GM18909 (cell line): ENCODE measurements at regions not wholly inside any gene's neighbourhood (a gene's known extent, or its start where the extent isn't known, plus 50 kb on each side); places are given as distances from the start of the nearest gene placed in this dataset.

ENCODE experiments used
- ATAC-seq: cut with Tn5 transposase; IDR thresholded peaks from one replicate; pipeline ENCODE4 v1.9.1; 2021; ENCODE audit warnings: mild to moderate bottlenecking; ENCODE audit not compliant: unreplicated experiment, poor library complexity

DNA sequence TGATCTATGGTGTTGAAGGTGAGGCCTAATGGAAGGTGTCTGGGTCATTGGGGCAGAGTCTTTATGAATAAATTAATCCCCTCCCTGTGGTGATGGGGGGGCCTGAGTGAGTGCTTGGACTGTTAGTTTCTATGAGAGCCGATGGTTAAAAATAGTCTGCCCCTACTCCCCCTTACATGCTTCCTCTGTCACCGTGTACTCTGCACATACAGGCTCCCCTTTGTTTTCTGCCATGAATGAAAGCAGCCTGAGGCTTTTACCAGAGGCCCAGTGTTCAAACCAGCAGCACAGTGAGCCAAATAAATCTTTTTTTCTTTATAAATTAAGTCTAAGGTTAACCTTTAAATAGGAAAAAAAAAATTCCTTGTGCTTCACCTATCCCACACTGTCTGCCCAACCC lies 657.0 kb downstream of the AMY1C start:
- no peak for ATAC-seq

DNA sequence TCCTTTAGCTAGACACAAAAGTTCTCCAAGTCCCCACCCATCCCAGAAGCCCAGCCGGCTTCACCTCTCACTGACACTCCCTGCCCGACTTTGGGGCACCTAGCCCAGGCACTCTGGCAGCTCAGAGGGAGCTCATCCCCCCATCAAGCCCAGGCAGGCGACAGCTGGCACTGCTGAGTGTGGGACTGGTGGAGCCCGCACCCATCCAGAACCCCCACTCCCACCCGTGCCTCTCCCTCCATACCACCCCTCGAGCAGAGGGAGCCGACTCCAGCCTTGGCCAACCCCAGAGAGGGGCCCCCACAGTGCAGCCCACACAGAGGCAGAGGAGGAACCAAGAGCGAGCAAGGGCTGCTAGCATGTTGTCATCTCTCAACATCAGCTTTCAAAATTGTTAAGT lies 658.6 kb downstream of the AMY1C start:
- no peak for ATAC-seq

DNA sequence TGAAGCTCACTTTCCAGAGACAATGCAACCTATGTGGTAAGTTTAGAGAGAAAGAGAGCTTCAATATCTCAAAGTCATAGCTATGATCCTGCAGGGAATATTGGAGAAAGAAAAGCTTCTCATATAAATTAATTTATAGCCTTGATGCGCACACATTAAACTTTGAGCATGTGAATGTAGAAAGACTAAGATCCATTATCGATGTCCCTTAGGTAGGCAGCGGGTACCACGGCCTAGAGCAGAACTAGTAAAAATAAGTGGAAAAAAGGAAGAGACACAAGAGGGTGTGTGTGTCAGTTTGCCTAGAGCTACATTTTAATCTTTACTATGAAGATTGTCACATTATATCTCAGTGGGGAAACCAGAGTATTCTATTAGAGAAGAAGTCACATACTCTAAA lies 685.6 kb downstream of the AMY1C start:
- ATAC-seq, result no peak

DNA sequence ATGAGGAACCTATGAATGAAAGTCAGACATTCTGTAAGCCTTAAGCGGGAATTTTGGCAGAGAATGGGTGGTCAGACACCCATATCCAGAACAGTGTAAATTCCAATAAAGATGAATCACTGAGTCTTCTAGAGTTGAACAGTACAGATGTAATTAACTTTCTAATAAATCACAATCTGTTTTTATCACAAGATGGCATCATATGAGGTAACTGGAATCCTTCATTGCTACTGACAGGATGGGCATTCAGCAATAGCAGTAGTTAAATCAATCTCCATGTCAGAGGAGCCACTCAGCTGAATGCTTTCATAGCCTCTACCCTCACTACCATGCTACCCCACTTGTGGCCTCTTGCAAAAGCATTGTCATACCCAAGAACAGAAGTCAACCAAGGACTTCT lies 690.3 kb downstream of the AMY1C start:
- no peak for ATAC-seq

DNA sequence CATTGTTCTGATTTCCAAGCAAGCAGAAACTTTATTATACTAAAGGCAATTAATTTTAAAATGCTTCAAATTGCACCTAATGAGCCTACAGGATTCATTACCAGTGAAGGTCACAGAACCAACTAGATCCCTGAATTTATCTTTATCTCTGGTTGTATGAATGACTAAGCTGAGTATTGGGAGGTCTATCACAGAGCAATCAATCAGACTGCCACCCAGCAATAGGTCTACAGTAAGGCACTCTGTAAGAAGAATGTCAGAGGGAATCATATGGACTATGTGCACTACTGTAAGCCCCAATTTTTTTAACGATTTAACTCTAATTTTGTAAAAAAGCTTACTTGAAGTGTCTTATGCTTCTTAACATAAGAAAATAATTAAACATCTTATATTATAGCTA lies 707.0 kb downstream of the AMY1C start:
- no peak for ATAC-seq

DNA sequence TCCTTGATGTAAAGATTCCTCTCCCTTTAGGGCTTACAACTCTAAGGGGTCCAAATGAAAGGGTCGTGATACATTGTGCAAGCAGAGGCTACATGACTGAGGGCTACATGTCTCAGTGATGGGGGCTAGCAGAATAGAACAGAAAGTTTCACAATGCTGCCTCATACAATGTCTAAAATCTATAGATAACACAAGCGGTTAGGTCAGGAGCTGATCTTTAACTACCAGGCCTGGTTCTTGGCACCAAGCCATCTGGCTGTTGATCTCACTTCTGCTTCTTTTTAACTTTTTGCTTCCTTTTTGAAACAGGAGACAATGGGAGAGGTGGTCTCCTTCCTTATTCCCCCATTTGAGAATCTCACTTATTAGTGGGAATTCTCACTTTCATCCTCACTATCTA lies 710.2 kb downstream of the AMY1C start:
- no peak for ATAC-seq

DNA sequence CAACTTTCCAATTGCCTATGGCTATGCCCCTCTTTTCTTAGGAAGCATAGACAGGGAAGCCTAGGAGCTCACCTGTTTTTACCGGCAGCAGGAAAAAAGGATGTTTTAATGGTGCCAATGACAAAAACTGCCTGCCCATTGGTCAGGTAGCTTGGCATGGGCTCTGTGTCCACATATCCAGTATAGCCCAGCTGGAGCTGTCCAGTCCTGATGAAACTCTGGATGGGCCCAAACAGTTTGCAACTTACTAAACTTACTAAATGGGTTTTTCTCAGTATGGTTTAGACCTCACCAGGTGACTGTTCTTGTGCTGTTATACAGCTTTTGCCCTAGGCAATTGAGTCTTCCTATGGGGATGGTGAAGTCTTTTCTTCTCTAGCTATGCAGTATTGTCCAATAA lies 711.2 kb downstream of the AMY1C start:
- ATAC-seq, result no peak

DNA sequence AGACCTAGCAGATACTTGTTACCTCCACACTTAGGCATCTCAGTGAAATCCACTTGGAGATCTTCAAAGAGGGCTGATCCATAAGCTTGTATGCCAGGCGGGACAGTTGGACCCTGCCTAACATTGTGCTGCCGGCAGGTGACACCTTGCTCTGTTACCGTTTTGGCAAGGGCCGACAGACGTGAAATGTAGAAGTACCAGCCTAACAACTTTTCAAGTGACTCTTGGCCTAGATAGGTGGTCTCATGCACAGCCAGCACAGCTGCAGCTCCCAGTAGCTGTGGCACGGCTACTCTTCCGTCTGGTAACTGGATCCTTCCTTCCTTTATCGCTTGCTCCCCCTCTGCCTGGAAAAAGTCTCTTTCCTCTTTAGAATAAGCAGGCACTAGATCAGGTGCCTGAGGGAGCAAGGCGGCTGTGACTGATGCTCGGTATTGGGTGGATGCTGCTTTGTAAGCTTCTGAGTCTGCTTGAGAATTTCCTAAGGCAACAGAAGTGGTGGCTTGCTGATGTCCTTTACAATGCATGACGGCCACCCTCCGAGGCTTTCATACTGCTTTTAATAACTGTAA lies 713.5 kb downstream of the AMY1C start:
- no peak for ATAC-seq

DNA sequence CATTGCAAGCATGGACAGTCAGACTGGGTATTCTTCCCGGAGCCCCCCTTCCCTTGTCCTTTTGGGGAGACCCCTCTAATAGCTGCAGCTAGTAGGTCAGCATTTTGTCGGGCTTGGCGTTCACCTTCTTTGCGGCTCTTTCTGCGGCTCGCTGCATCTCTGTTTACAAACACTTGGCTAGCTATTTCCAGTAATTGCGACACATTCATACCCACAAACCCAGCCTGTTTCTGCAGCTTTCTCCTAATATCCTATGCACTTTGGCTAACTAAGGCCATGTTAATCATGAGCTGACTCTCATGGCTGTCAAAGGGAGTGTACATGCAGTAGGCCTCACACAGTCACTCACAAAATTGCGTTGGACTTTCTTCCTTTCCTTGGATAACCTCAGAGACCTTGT lies 716.4 kb downstream of the AMY1C start:
- ATAC-seq, result no peak

DNA sequence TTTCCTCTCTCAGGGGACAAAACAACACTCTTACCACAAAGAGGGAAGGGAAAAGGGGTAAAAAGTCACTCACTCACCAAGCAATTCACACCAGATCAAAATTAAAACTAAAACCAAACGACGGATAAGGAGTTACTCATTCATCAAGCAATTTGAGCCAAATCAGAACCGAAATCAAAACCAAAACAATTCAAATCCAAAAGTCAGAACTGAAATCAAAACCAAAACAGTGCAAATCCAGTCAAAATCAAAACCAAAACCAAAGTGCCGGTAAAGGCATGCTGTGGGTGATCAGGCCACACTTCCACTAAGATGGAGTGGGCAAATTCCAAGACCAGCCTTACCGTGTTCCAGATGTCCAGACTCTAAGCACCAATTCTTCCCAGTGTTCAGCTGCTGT lies 717.9 kb downstream of the AMY1C start:
- ATAC-seq, result peak; percentile 40

DNA sequence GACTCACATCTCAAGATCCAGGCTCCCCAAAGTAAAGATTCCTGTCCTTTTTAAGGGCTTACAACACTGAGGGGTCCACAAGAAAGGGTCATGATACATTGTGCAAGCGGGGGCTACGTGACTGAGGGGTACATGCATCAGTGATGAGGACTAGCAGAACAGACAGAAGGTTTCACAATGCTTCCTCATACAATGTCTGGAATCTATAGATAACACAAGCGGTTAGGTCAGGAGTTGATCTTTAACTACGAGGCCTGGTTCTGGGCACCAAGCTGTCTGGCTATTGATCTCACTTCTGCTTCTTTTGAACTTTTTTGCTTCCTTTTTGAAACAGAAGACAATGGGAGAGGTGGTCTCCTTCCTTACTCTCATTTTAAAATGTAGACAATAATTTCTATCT lies 718.6 kb downstream of the AMY1C start:
- ATAC-seq, result peak; percentile 58

DNA sequence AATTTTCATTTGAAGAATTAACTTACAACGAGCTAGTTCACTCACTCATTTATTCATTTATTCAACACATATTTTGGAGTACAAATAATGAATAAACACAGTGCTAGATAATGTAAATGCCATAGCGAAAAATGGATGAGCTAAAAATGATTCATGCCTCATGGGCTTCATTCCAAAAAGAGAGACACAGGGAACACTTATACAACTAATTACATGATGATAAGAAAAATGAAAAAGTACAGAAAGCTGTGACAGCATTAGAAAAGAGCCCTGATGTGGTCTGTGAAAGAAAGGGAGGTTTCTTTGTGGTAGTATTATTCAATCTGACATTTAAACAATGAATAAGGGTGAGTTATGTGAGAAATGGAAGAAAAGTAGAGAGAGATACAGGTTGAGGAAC lies 726.4 kb downstream of the AMY1C start:
- no peak for ATAC-seq

DNA sequence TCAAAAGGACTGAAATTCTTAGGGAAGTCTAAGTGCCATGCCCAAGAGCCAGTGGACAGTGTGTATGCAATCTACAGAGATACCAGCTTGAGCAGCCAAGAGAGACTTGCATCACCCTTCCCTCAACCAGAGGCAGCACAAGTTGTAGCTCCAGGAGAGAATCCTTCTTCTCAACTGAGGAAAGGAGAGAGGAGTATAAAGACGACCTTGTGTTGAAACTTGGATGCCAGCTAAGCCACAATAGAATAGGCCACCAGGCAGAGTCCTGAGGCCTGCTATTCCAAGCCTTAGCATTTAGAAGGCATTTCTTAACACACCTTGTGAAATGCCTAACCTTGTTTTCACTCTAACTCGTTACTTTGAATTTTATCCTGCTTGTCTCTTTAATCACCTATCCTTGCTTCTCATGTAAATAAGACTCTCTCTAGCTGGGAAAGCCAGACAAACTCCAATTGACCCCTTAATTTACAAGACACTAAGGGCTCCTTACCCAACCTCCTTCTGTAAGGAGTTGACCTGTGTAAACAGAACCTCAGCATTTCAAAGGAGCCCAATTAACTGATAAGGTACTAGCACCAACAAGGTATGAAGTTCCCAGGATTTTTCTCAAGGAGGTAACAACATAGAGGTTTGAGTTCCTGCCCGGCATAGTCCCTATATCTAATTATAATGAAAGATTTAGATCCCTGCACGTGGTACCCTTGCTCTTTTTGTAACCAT lies 738.8 kb downstream of the AMY1C start:
- no peak for ATAC-seq

DNA sequence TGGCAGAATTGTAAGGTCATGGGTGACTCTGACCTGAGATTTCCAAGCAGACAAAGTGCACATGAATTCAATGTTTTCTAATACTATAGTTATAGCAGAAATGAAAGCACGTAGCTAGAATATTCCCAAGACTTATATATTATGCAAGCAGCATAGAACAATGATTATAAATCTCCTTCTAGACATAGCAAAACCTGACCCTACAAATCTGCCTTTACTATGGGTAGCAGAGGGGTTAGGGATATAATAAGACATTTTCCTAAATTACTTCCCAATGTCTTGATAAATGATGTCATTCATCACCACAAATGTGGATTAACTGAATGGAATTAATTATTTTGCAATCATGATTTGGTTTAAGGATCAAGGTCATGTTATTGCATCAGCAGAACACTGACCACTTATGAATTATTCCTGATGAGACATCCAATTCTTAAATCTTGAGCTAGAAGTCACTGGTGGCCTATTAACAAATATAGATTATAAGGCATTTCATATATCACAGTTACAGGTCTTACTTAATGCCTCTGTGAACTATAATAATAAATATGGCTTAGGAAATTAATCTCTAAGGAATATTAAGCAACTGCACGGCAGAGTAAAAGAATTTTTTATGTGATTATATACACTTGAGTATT lies 776.6 kb downstream of the AMY1C start:
- ATAC-seq, result no peak

DNA sequence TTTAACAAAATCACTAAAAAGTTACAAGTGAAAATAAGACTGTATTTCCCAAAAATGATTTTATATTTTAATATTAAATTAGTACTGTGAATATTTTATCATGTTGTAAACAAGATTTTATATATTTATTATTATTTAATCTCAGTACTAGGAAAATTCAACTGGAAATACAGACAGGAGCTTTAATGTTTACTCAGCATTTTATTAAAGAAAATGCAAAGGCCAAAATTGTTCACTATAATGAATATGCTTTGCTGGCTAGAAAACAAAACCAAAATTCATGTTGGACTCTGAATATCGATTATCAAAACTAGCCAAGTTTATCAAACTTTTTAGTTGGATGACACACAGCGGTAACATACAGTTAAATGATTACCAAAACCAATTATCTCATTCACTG lies 782.3 kb downstream of the AMY1C start:
- no peak for ATAC-seq

DNA sequence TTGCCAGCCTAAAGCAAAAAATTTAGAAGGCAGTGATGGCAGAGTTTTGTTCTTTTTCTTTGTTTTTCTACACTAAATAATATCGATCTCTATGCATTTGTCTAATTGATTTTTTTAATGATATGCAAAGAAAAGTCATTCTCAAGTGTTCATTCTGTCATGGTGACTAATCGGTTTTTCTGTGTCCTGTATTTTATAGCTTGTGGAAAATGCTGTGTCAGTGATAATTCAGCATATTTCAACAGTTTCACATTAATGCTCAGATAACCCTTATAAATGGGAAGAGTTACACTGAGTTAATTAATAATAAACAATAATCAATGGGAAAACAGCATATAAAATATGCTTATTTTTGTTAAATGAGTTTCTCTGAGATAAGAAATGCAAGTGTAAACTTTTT lies 824.9 kb downstream of the AMY1C start:
- no peak for ATAC-seq

DNA sequence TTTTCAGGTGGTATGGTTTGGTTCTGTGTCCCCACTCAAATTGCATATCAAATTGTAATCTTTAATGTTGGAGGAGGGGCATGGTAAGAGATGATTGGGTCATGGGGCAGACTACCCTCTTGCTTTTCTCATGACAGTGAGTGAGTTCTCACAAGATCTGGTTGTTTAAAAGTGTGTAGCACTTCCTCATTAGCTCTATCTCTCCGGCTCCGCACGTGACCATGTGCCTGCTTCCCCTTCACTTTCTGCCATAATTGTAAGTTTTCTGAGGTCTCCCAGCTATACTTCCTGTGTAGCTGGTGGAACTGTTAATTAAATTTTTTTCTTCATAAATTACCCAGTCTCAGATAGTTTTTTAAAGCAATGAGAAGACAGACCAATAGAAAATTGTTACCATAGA lies 843.2 kb downstream of the AMY1C start:
- ATAC-seq, result peak; percentile 22

DNA sequence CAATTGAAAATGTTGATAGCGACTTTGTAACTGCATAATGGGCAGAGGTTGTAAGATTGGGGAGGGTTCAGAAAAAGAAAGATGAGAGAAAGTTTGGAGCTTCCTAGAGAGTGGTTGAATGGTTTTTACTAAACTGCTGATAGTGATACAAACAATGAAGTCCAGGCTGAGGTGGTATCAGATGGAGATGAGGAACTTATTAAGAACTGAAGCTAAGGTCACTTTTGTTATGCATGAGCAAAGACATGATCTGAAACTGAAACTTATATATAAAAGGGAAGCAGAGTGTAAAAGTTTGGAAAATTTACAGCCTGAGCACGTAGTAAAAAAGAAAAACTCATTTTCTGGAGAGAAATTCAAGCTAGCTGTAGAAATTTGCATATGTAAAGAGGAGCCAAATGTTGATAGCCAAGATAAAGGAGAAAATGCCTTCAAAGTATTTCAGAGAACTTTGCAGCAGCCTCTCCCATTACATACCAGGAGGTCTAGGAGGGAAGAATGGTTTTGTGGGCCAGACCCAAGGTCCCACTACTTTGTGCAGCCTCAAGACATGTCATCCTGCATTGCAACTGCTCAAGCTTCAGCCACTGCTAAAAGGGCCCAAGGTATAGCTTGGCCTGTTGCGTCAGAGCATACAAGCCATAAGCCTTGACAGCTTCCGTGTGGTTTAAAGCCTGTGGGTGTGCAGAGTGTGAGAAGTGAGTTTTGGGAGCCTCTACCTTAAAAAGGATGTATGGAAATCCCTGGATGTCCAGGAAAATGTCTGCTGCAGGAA lies 843.9 kb downstream of the AMY1C start:
- ATAC-seq, result peak; percentile 59

DNA sequence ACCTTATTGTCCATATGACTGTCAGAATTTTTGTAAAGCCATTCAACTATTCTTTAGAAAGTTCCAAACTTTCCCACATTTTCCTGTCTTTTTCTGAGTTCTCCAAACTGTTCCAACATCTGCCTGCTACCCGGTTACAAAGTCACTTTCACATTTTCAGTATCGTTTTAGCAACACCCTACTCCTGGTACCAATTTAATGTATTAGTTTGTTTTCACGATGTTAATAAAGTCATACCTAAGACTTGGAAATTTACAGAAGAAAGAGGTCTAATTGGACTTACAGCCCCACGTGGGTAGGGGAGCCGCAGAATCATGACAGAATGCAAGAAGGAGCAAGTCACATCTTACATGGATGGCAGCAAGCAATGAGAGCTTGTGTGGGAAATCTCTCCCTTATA lies 867.8 kb downstream of the AMY1C start:
- ATAC-seq, result no peak

DNA sequence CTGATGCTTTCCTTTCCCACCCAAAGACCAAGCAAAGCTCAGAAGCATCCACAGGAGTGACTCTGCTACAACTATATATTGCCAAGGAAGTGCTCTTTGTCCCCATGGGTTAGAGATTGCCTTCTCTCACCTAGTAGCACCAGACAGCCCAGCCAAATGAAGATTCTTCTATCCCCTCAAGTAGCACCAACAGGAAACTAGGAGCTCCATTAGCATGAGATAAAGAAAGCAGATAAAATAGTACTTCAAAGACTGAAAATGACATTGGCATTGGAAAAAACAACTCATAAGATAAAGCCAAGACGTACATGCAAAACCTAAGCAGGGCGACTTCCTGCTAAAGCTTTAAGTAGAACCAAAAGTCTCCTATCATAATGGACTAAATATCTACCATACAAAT lies 871.5 kb downstream of the AMY1C start:
- ATAC-seq, result no peak

DNA sequence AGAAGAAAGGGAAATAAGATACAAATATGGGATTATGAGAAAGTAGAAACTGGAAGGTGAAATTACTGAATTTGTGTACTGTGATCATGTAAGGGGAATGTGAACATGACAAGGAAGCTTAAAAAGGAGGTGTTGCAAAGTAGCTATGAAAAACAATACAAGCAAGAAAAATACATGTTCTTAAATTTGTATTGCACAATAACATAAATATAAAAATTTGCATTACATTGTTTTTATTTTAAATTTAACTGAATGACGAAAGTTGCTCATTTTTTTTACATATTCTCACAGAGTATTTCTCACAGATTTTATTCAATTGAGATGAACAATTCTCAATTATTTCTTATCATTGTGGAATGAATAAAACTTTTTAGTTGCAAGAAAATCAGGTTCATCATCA lies 874.8 kb downstream of the AMY1C start:
- ATAC-seq, result no peak
